Astrocyte of the cerebellum (primary cell): ENCODE measurements at regions not wholly inside any gene's neighbourhood (a gene's known extent, or its start where the extent isn't known, plus 50 kb on each side); places are given as distances from the start of the nearest gene placed in this dataset.
"Not testable (repeated sequence)": the region's sequence is repeated elsewhere in the genome, so short reads cannot be mapped to it uniquely, and the experiment has no call there.

Source experiments
- DNase-seq: peaks from one replicate; pipeline ENCODE4 v3.0.0-alpha.2; 2011; ENCODE audit warnings: low read depth
- H3K4me3 ChIP-seq: 2 replicates; pipeline ENCODE4 v1.5.1; 2011; ENCODE audit warnings: mild to moderate bottlenecking, low read depth, low read length, moderate library complexity
- in situ Hi-C: cut with HindIII; loops from 2 replicates; pipeline ENCODE4 v1.10.0; 2017; ENCODE audit warnings: low sequenced_read_pairs
- TF ChIP-seq, protein P1 (sequence below): IDR thresholded peaks from 2 replicates; pipeline ENCODE4 v1.5.1; 2012; ENCODE audit warnings: low read length, low read depth, moderate library complexity, mild to moderate bottlenecking; ENCODE audit errors: missing control alignments

DNA sequence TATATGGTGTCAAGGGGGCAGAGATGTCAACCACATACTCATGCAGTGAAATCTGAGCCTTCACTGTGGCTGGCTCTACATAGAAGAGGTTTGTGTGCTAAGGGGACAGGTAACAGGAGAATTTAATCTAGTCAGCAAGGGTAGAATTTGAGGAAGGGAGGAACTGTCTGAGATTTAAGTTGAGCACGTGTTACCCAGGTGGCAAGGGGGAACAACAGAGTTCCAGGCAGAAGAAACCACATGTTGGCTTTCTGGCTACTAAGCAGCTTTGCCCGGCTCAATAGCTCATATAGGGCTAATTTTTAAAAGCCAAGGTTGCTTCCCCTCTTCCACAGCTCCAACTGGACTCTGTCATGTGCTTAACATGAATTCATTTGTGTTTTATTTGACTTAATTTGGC lies 397.6 kb downstream of the EDEM1 start:
- DNase-seq: no peak
- in situ Hi-C loops: no loop called here
- TF ChIP-seq, protein P1, sequence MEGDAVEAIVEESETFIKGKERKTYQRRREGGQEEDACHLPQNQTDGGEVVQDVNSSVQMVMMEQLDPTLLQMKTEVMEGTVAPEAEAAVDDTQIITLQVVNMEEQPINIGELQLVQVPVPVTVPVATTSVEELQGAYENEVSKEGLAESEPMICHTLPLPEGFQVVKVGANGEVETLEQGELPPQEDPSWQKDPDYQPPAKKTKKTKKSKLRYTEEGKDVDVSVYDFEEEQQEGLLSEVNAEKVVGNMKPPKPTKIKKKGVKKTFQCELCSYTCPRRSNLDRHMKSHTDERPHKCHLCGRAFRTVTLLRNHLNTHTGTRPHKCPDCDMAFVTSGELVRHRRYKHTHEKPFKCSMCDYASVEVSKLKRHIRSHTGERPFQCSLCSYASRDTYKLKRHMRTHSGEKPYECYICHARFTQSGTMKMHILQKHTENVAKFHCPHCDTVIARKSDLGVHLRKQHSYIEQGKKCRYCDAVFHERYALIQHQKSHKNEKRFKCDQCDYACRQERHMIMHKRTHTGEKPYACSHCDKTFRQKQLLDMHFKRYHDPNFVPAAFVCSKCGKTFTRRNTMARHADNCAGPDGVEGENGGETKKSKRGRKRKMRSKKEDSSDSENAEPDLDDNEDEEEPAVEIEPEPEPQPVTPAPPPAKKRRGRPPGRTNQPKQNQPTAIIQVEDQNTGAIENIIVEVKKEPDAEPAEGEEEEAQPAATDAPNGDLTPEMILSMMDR: no peak
- H3K4me3 ChIP-seq: no peak overlapping the region

DNA sequence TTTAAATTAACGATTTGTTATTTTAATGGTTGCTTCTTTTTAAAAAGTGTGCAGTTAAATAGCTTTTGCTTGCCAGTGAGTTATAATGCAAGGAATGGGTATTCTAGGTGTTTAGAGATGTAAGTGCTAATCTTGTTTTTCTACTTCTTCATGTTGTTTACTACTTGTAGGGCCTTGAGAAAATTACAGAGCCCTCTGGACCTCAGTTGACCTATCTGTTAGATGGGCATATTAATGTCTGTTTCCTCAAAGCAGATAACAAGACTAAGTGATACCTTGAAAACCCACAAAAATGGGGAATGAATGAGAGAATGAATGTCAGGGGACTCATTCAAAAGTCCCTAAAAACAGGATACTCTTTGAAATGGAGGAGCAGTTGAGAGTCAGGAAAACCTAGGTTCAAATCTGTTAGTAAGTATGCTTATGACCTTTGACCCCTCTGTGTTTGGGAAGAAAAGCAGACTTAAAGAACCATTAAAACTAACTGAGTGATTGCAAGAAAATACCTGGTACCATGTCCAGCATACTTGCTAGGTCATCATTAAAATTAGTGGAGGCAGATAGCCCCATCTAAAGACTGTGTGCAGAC lies 419.5 kb downstream of the EDEM1 start:
- H3K4me3 ChIP-seq: no peak overlapping the region
- TF ChIP-seq, protein P1: no peak
- in situ Hi-C loops: no loop called here
- no peak for DNase-seq

DNA sequence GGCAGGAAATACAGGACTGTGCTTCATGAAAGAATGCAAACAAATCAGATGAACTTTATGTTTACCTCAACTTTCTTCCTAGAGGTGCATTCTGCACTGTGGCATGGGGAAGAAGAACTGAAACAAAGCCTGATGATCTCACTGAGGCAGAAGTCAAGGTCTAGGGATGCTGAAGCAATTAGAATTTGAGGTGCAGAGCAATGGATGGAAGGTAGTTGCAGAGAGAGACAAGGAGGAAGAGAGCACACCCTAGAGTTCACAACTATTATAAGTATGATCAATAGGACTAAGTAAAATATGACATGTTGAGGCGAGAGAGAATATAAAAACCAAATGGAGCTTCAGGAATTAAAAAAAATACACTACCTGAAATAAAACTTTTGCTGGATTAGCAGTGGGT lies 420.1 kb downstream of the EDEM1 start:
- DNase-seq: no peak
- in situ Hi-C loops: no loop called here
- H3K4me3 ChIP-seq: no peak overlapping the region
- TF ChIP-seq, protein P1: no peak

DNA sequence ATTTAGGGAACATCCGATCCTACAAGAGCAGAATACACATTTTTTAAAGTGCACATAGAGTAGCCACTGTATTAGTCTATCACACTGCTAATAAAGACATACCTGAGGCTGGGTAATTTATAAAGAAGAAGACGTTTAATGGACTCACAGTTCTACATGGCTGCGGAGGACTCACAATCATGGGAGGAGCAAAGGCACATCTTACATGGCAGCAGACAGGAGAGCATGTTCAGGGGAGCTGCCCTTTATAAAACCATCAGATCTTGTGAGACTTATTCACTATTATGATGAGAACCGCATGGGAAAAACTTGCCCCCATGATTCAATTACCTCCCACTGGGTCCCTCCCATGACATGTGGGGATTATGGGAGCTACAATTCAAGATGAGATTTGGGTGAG lies 421.5 kb downstream of the EDEM1 start:
- DNase-seq, in situ Hi-C loops, H3K4me3 ChIP-seq: not testable (repeated sequence)

DNA sequence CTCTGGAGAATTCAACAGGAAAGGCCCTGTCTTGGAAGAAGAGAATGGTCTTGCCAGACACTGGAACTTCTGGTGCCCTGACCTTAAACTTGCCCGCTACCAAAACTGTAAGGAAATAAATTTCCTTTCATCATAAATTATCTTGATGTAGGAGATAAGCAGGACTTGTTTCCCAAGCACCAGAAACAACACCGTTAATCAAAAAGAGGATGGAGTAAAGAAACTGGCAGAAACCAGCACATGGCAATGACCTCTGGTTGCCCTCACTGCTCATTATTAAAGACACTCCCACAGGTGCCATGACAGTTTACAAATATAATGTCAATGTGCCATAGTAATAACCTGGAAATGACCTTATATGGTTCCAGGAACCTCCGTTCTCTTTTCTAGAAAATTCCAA lies 426.1 kb downstream of the EDEM1 start:
- H3K4me3 ChIP-seq: no peak overlapping the region
- TF ChIP-seq, protein P1: no peak
- DNase-seq: no peak
- in situ Hi-C loops: no loop called here

DNA sequence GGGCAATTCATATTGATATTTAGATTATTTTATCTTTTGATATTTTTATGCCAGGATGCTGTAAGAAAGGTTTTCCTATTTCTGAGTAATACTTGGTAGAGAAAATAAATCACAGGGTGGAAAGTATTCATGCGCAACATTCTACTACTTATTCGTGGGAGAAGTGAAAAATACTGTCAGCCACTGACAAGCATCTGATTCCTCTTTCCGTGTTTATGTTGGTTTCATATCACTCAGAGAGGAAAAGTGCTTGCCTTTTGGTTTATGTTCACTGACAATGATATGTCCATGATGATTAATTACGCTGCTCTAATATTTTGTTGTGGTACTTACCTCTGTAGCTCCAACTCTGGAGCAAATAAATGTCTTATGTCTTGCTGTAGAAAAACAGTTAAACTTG lies 429.4 kb downstream of the EDEM1 start:
- TF ChIP-seq, protein P1: no peak
- no peak for DNase-seq
- H3K4me3 ChIP-seq: no peak overlapping the region
- in situ Hi-C loops: no loop called here

DNA sequence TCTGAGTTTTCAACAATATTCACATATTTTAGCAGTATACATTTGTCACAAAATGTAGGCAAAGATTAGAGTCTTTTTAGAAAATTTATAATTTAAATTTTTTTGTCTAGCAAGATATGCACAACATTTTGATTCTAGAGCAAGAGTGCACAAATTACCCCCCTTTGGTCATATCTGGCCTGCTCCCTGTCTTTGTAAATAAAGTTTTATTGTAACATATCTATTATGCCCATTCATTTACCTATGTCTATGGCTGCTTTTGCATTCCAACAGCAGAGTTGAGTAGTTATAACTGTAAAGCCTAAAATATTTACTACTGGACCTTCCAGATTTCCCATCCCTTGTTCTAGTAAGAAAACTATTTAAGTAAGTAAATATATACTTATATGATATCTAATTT lies 430.7 kb downstream of the EDEM1 start:
- DNase-seq: no peak
- in situ Hi-C loops: no loop called here
- TF ChIP-seq, protein P1: no peak
- no peak overlapping the region for H3K4me3 ChIP-seq
